Kidney (tissue), 13 donors: ENCODE measurements at regions not wholly inside any gene's neighbourhood (a gene's known extent, or its start where the extent isn't known, plus 50 kb on each side); places are given as distances from the start of the nearest gene placed in this dataset.
A peak's percentile ranks its signal among the peaks of the same experiment; 100 is the strongest.
"Not testable (repeated sequence)": the region's sequence is repeated elsewhere in the genome, so short reads cannot be mapped to it uniquely, and the experiment has no call there.

Experiments
- DNase-seq, 5 donors: peaks; one replicate each; pipeline ENCODE4 v3.0.0-alpha.2; 2013 to 2020
- FAIRE-seq: peaks from 2 replicates; lab custom pipeline; 2012; peaks lifted over from hg19 to GRCh38; lab: Jason Lieb, UNC
- H3K27ac ChIP-seq, 2 donors: one replicate each; pipeline ENCODE4 v1.7.0; 2013; ENCODE audit warnings: low read depth in 2 of 2, low read length in 2 of 2, inconsistent platforms in 1 of 2
- H3K27me3 ChIP-seq: one replicate; pipeline ENCODE4 v1.7.1; 2013; ENCODE audit warnings: low read length, inconsistent platforms; ENCODE audit not compliant: control insufficient read depth, insufficient read depth
- H3K36me3 ChIP-seq, 3 donors: one replicate each; pipeline versions ENCODE4 v1.7.0 to v1.7.1; 2013; ENCODE audit warnings: low read length in 3 of 3, control low read depth in 1 of 3, inconsistent platforms in 1 of 3; ENCODE audit not compliant: insufficient read depth in 3 of 3, control insufficient read depth in 2 of 3
- H3K4me1 ChIP-seq, 3 donors: one replicate each; pipeline versions ENCODE4 v1.7.0 to v1.7.1; 2013; ENCODE audit warnings: low read length in 3 of 3, inconsistent platforms in 1 of 3, low read depth in 1 of 3; ENCODE audit not compliant: control insufficient read depth in 2 of 3, insufficient read depth in 2 of 3
- H3K4me3 ChIP-seq, 3 donors: one replicate each; pipeline versions ENCODE4 v1.7.0 to v1.8.1; 2013; ENCODE audit warnings: low read length in 3 of 3, control low read depth in 1 of 3, inconsistent platforms in 1 of 3
- H3K9ac ChIP-seq, 3 donors: one replicate each; pipeline versions ENCODE4 v1.7.0 to v1.7.1; 2013; ENCODE audit warnings: low read length in 3 of 3, control low read depth in 1 of 3, inconsistent platforms in 1 of 3
- H3K9me3 ChIP-seq, 3 donors: one replicate each; pipeline versions ENCODE4 v1.7.0 to v1.7.1; 2013; ENCODE audit warnings: low read length in 3 of 3, control low read depth in 1 of 3, inconsistent platforms in 1 of 3; ENCODE audit not compliant: control insufficient read depth in 2 of 3, insufficient read depth in 1 of 3
- CTCF ChIP-seq: IDR thresholded peaks from 3 replicates; pipeline ENCODE4 v1.5.1; 2012; ENCODE audit warnings: mild to moderate bottlenecking, moderate library complexity, borderline replicate concordance; ENCODE audit not compliant: insufficient read depth; ENCODE audit errors: extremely low read depth
- intact Hi-C: fragments of 100-400 bp; cut with DNase I; formaldehyde crosslinking; loops from one replicate; pipeline ENCODE4 v1.11.1; 2022
- donor health status: control.
- donor health status: control.
- donor health status: control.
- donor health status: control.
- donor health status: control.
- donor health status: DM: yes; HTN: yes; CAD: no.
- donor health status: Normal renal cell carcinoma (clear cell type).

GRCh38 chr1:148362626-148363438 lies 120.3 kb downstream of the PPIAL4G start:
- no peaks in the 10 kb centered on the region for H3K36me3 ChIP-seq
- no peaks in the 10 kb centered on the region for H3K9me3 ChIP-seq
- DNase-seq = peak in 4 of 5 donors; percentile 55 to 72 (median 67)
- FAIRE-seq = no peak
- intact Hi-C loops = no loop called here
- H3K4me1 ChIP-seq = peaks cover 0 to 4% (median 3%) of the 10 kb centered on the region in 3 donors
- no peak overlapping the region for H3K9ac ChIP-seq
- peaks cover 5% of the 10 kb centered on the region for H3K27me3 ChIP-seq
- TF ChIP-seq CTCF = no peak
- H3K4me3 ChIP-seq = peak overlapping the region in 1 of 3 donors; percentile 46
- H3K27ac ChIP-seq = no peak overlapping the region

DNA sequence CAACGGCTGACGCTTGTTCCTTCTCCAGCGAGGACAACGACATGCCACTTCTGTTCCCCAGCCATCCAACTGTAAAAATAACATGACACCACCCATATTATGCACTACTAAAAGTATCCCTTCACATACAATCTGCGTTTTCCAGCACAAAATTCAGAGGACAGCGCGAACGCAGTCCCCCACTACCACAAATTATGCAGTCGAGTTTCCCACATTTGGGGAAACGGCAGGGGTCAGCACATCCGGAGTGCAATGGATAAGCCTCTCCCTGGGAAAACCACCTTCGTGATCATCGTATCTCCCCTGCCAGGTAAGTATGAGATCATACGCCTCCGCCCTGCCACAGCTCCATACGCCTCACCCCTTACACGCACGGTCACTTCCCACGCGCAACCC lies 120.9 kb downstream of the PPIAL4G start:
- FAIRE-seq (no peak), DNase-seq (peak in 1 of 5 donors; percentile 47)
- peaks cover 5% of the 10 kb centered on the region for H3K27me3 ChIP-seq

GRCh38 chr1:148361427-148362215 lies 121.5 kb downstream of the PPIAL4G start:
- peak; percentile 17 for TF ChIP-seq CTCF
- H3K4me1 ChIP-seq, FAIRE-seq, intact Hi-C loops, H3K27ac ChIP-seq, H3K36me3 ChIP-seq, H3K9me3 ChIP-seq, H3K27me3 ChIP-seq: not testable (repeated sequence)
- DNase-seq = peak; percentile 46 to 74 (median 60)
- Histone ChIP-seq H3K9ac (peak overlapping the region in 1 of 3 donors; percentile 4), H3K4me3 (peak overlapping the region in 1 of 3 donors; percentile 44)

More for the DNA sequence above, 120.9 kb downstream of the PPIAL4G start:
- intact Hi-C loops = no loop called here
- peaks cover 0 to 4% (median 3%) of the 10 kb centered on the region in 3 donors for H3K4me1 ChIP-seq
- TF ChIP-seq CTCF = no peak
- H3K36me3 ChIP-seq = no peaks in the 10 kb centered on the region
- no peak overlapping the region for H3K27ac ChIP-seq
- H3K9ac ChIP-seq = peak overlapping the region in 1 of 3 donors; percentile 4
- H3K9me3 ChIP-seq = no peaks in the 10 kb centered on the region
- peak overlapping the region in 1 of 3 donors; percentile 17 for H3K4me3 ChIP-seq
